Neural progenitor cell (in vitro differentiated cells): ENCODE measurements at regions not wholly inside any gene's neighbourhood (a gene's known extent, or its start where the extent isn't known, plus 50 kb on each side); places are given as distances from the start of the nearest gene placed in this dataset.

ENCODE experiments used
- DNase-seq: peaks from one replicate; pipeline ENCODE4 v3.0.0-alpha.2; 2016; ENCODE audit warnings: low spot score
- H2AFZ ChIP-seq: fragments of 200-600 bp; sonication (generic); replicated peaks from 2 replicates; pipeline ENCODE4 v1.6.1; 2016; ENCODE audit warnings: antibody characterized with exemption
- H3F3A ChIP-seq: fragments of 200-600 bp; sonication (generic); 2 replicates; pipeline ENCODE4 v1.6.1; 2016; ENCODE audit warnings: antibody characterized with exemption, low read depth
- H3K27ac ChIP-seq: fragments of 200-600 bp; sonication (generic); 2 replicates; pipeline ENCODE4 v1.5.1; 2016; ENCODE audit warnings: mild to moderate bottlenecking
- H3K27me3 ChIP-seq: fragments of 200-600 bp; sonication (generic); 2 replicates; pipeline ENCODE4 v1.6.1; 2016; ENCODE audit warnings: mild to moderate bottlenecking, moderate library complexity
- H3K36me3 ChIP-seq: fragments of 200-600 bp; sonication (generic); 2 replicates; pipeline ENCODE4 v1.5.1; 2016
- H3K4me1 ChIP-seq: fragments of 200-600 bp; sonication (generic); 2 replicates; pipeline ENCODE4 v1.6.1; 2016; ENCODE audit warnings: mixed run types
- H3K4me2 ChIP-seq: fragments of 200-600 bp; sonication (generic); 2 replicates; pipeline ENCODE4 v1.6.1; 2016
- H3K4me3 ChIP-seq: fragments of 200-600 bp; sonication (generic); 2 replicates; pipeline ENCODE4 v1.5.1; 2016
- H3K79me2 ChIP-seq: fragments of 200-600 bp; sonication (generic); 2 replicates; pipeline ENCODE4 v1.6.1; 2016; ENCODE audit warnings: low read depth
- H3K9ac ChIP-seq: fragments of 200-600 bp; sonication (generic); 2 replicates; pipeline ENCODE4 v1.6.1; 2016
- H3K9me3 ChIP-seq: fragments of 200-600 bp; sonication (generic); 2 replicates; pipeline ENCODE4 v1.5.1; 2016; ENCODE audit warnings: low read depth
- H4K20me1 ChIP-seq: fragments of 200-600 bp; sonication (generic); 2 replicates; pipeline ENCODE4 v1.6.1; 2016; ENCODE audit warnings: low read depth
- H3K27ac Mint-ChIP-seq: 3 replicates; pipeline ENCODE4 v1.8.0; 2021; ENCODE audit warnings: mixed read lengths
- H3K27me3 Mint-ChIP-seq: 2 replicates; pipeline ENCODE4 v1.8.0; 2022; ENCODE audit warnings: low read depth, mild to moderate bottlenecking, inconsistent platforms, moderate library complexity, mixed read lengths; ENCODE audit not compliant: insufficient read depth
- H3K36me3 Mint-ChIP-seq: 3 replicates; pipeline ENCODE4 v1.8.0; 2021; ENCODE audit warnings: mixed read lengths
- H3K4me1 Mint-ChIP-seq: 3 replicates; pipeline ENCODE4 v1.8.0; 2021; ENCODE audit warnings: mixed read lengths
- H3K4me3 Mint-ChIP-seq: 3 replicates; pipeline ENCODE4 v1.8.0; 2021; ENCODE audit warnings: mild to moderate bottlenecking, moderate library complexity, mixed read lengths
- H3K9me3 Mint-ChIP-seq: 3 replicates; pipeline ENCODE4 v1.8.0; 2020; ENCODE audit warnings: mixed read lengths
- CTCF ChIP-seq: fragments of 200-600 bp; sonication (generic); IDR thresholded peaks from 2 replicates; pipeline ENCODE4 v1.5.1; 2017; ENCODE audit warnings: antibody characterized with exemption, mild to moderate bottlenecking
- EZH2 ChIP-seq: fragments of 200-600 bp; sonication (generic); IDR thresholded peaks from 2 replicates; pipeline ENCODE4 v1.6.1; 2017; ENCODE audit warnings: antibody characterized with exemption, mild to moderate bottlenecking, moderate library complexity
- EZH2phosphoT487 ChIP-seq: fragments of 200-600 bp; sonication (generic); IDR thresholded peaks from 2 replicates; pipeline ENCODE4 v1.6.1; 2017; ENCODE audit warnings: antibody characterized with exemption

GRCh38 chr4:160592258-160592657 is 1489.4 kb downstream of the RAPGEF2 start:
- H3K79me2 ChIP-seq: no peaks in the 10 kb centered on the region
- H3K4me3 Mint-ChIP-seq: no peak overlapping the region
- peaks cover under 1% of the 10 kb centered on the region for H3K27me3 Mint-ChIP-seq
- H3K9me3 Mint-ChIP-seq: peaks cover 6% of the 10 kb centered on the region
- DNase-seq: peak; percentile 36
- peak overlapping the region; percentile 67 for H3K4me2 ChIP-seq
- no peaks in the 10 kb centered on the region for H4K20me1 ChIP-seq
- no peaks in the 10 kb centered on the region for H3K27me3 ChIP-seq
- no peak overlapping the region for H3K27ac Mint-ChIP-seq
- H3K4me1 ChIP-seq: peaks cover 18% of the 10 kb centered on the region
- no peak overlapping the region for H2AFZ ChIP-seq
- H3K9me3 ChIP-seq: no peaks in the 10 kb centered on the region
- no peaks in the 10 kb centered on the region for H3K36me3 ChIP-seq
- TF ChIP-seq EZH2phosphoT487 (no peak), CTCF (no peak), EZH2 (no peak)
- no peak overlapping the region for H3K27ac ChIP-seq
- peaks cover 5% of the 10 kb centered on the region for H3K36me3 Mint-ChIP-seq
- H3F3A ChIP-seq: peaks cover 5% of the 10 kb centered on the region
- H3K4me3 ChIP-seq: no peak overlapping the region
- peaks cover 42% of the 10 kb centered on the region for H3K4me1 Mint-ChIP-seq
- H3K9ac ChIP-seq: no peak overlapping the region

GRCh38 chr4:160595646-160596045 is 1492.8 kb downstream of the RAPGEF2 start:
- H3K4me3 Mint-ChIP-seq: no peak overlapping the region
- TF ChIP-seq CTCF: no peak
- TF ChIP-seq EZH2phosphoT487: no peak
- TF ChIP-seq EZH2: no peak
- H3K4me1 Mint-ChIP-seq: peaks cover 39% of the 10 kb centered on the region
- no peaks in the 10 kb centered on the region for H3K36me3 ChIP-seq
- no peak overlapping the region for H2AFZ ChIP-seq
- no peaks in the 10 kb centered on the region for H3K36me3 Mint-ChIP-seq
- H3K4me2 ChIP-seq: no peak overlapping the region
- H3K27me3 Mint-ChIP-seq: no peaks in the 10 kb centered on the region
- H3K4me3 ChIP-seq: no peak overlapping the region
- no peak for DNase-seq
- H4K20me1 ChIP-seq: no peaks in the 10 kb centered on the region
- no peaks in the 10 kb centered on the region for H3K79me2 ChIP-seq
- H3K9me3 Mint-ChIP-seq: no peaks in the 10 kb centered on the region
- no peaks in the 10 kb centered on the region for H3K9me3 ChIP-seq
- H3K27ac ChIP-seq: no peak overlapping the region
- H3K27me3 ChIP-seq: no peaks in the 10 kb centered on the region
- H3K9ac ChIP-seq: no peak overlapping the region
- peaks cover 20% of the 10 kb centered on the region for H3K4me1 ChIP-seq
- H3F3A ChIP-seq: peaks cover 5% of the 10 kb centered on the region
- no peak overlapping the region for H3K27ac Mint-ChIP-seq

- no peak for DNase-seq
- Histone ChIP-seq H3K27me3 (no peaks in the 10 kb centered on the region), H4K20me1 (no peaks in the 10 kb centered on the region), H3K9me3 (no peaks in the 10 kb centered on the region), H2AFZ (no peak overlapping the region), H3K36me3 (no peaks in the 10 kb centered on the region), H3K4me3 (no peak overlapping the region), H3K4me1 (no peaks in the 10 kb centered on the region), H3K27ac (no peak overlapping the region), H3K9ac (no peak overlapping the region), H3K79me2 (no peaks in the 10 kb centered on the region), H3F3A (no peaks in the 10 kb centered on the region), H3K4me2 (no peak overlapping the region)
- TF ChIP-seq CTCF (no peak), EZH2phosphoT487 (no peak), EZH2 (no peak)
- no peaks in the 10 kb centered on the region for H3K4me1 Mint-ChIP-seq
- no peak overlapping the region for H3K4me3 Mint-ChIP-seq
- H3K36me3 Mint-ChIP-seq: no peaks in the 10 kb centered on the region
- H3K9me3 Mint-ChIP-seq: no peaks in the 10 kb centered on the region
- no peaks in the 10 kb centered on the region for H3K27me3 Mint-ChIP-seq
- no peak overlapping the region for H3K27ac Mint-ChIP-seq
Measured at GRCh38 chr4:160604541-160604940, 1501.7 kb downstream of the RAPGEF2 start.
